ENCODE measurements at regions not wholly inside any gene's neighbourhood (a gene's known extent, or its start where the extent isn't known, plus 50 kb on each side); places are given as distances from the start of the nearest gene placed in this dataset.

GRCh38 chr15:66615846-66616245 lies 50.0 kb upstream of the LCTL start:
- TF ChIP-seq, protein P1, sequence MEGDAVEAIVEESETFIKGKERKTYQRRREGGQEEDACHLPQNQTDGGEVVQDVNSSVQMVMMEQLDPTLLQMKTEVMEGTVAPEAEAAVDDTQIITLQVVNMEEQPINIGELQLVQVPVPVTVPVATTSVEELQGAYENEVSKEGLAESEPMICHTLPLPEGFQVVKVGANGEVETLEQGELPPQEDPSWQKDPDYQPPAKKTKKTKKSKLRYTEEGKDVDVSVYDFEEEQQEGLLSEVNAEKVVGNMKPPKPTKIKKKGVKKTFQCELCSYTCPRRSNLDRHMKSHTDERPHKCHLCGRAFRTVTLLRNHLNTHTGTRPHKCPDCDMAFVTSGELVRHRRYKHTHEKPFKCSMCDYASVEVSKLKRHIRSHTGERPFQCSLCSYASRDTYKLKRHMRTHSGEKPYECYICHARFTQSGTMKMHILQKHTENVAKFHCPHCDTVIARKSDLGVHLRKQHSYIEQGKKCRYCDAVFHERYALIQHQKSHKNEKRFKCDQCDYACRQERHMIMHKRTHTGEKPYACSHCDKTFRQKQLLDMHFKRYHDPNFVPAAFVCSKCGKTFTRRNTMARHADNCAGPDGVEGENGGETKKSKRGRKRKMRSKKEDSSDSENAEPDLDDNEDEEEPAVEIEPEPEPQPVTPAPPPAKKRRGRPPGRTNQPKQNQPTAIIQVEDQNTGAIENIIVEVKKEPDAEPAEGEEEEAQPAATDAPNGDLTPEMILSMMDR (conservative IDR thresholded peaks at IDR 0.05) = no peak
- no peak overlapping the region for H3K27ac ChIP-seq

DNA sequence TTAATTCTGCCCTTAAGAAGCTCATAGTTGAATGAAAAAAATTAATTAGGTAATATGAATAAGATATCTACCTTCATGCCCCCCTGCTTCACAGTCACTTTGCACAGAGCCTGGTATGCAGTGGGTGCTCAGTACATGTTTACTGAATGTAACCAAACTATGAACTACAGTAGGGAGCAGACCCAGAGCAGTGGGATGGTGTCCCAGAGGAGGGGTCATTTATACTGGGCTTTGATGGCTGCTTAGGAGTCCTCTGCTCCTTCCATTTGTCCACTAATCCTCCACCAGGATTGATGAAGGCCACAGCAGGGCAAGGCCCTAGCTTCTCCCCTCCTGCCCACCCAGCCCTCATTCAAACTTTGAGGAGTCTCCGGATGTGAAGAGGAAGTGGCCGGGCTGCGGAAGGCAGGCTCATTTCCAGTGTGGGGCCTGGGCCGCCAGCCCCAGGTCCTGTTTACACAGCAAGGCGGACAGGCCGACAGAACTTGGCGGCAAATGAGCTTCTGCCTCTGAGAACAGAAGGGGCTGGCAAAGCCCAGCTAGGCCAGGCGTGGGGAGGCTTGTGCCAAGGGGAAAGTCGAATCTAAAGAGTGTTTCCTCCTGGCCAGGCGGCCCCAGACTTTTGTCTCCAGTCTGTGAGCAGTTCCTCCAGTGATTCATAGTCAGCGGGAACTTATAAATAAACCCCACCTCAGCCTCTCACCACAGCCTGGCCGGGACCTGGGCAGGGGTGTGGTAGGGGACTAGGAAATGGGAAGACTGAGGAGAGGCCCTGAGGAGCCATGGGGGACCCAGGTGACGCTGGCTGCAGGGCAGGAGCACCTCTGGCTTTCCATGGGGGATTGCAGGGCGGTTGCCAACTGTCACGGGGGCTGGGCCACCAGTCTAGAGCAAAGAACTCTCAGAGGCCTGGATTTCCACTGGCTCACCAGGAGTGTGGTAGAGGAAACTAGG lies 51.6 kb upstream of the LCTL start:
- TF ChIP-seq, protein P1 (conservative IDR thresholded peaks at IDR 0.05) = no peak
- no peak overlapping the region for H3K27ac ChIP-seq

DNA sequence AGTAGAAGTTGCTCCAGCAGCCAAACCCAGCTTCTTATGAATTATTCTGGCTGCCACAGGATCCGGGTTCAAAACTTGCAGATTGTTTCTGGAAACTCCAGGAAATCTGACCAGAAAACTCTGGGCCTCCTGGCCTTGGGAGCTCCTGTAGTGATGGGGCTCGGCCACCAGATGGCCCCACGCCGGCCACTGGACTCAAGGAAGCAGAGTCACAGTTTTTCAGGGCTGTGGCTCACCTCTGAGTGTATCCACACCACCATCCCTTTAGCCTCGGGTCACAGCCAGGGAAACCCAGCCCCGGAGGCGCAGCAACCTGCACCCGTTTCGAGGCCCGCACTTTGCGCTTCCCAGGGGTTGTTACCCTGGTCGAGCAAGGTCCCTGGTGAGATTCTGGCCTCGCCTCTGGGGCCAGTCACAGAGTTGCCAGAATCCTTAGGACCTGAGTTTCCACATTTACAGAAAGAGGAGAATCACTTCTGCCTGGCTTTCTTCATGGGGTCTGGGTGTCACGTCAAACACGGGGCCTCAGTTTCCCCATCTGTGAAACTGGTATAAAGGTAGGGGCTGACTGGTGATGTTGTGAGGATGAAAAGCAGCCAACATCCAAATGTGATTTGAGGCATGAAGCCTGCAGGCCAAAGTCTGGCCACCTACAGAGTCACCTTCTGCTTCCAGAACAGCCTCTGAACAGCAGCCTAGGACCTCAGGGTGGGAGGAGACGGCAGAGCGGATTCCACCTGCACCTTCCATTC lies 53.5 kb upstream of the LCTL start:
- peak overlapping the region; percentile 34; the same call in 1 of the 2 replicates for H3K27ac ChIP-seq
- TF ChIP-seq, protein P1 (conservative IDR thresholded peaks at IDR 0.05) = peak; percentile 98

DNA sequence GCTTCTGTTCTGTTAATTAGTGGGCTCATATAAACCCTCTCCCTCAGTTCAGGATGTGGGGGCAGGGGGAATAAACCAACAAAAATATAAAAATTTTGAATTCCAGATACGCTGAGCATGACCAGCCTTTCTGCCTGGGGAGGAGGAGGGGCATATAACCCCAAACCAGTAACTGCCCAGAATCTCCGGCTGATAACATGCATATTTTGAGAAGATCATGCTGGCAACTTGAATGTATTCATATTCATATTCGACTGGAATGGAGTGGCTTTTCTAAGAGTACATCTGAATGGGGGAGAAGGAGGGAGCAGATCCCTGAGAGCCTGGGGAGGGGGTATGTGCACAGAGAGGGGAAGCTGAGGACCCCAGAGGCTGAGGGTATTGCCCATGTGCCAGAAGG lies 54.5 kb upstream of the LCTL start:
- no peak overlapping the region; the same call in 1 of the 2 replicates for H3K27ac ChIP-seq
- TF ChIP-seq, protein P1 (conservative IDR thresholded peaks at IDR 0.05) = no peak

- H3K27ac ChIP-seq = no peak overlapping the region
- TF ChIP-seq, protein P1 (conservative IDR thresholded peaks at IDR 0.05) = no peak
Observed at GRCh38 chr15:66620744-66621344, 55.0 kb upstream of the LCTL start.

- TF ChIP-seq, protein P1 (conservative IDR thresholded peaks at IDR 0.05) = no peak
- H3K27ac ChIP-seq = no peak overlapping the region; the same call in 1 of the 2 replicates
Observed at GRCh38 chr15:66621491-66622467, 56.0 kb upstream of the LCTL start.

All from VCaP (cell line).